ENCODE measurements at regions not wholly inside any gene's neighbourhood (a gene's known extent, or its start where the extent isn't known, plus 50 kb on each side); places are given as distances from the start of the nearest gene placed in this dataset.

DNA sequence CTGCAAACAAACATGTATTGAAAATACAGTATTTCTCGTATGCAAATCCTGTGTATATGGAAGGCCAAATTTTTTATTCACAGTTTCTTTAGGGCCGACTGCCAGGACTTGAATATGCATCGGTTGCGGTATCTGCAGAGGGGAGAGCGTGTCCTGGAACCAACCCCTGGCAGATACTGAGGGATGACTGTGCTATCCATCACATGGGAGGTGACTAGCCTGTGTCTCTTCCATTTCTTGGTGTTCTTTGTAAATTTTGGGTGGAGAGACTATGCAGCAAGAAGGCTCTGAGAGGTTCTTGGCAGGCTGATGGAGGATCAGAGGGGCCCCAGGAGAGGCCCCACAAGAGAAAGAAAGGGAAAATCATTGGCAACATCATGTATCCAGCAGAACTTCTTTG lies 384.3 kb downstream of the YTHDC2 start:
- no peak for TF ChIP-seq POLR2AphosphoS5 (IDR thresholded peaks at IDR 0.05)
- TF ChIP-seq, protein P1, sequence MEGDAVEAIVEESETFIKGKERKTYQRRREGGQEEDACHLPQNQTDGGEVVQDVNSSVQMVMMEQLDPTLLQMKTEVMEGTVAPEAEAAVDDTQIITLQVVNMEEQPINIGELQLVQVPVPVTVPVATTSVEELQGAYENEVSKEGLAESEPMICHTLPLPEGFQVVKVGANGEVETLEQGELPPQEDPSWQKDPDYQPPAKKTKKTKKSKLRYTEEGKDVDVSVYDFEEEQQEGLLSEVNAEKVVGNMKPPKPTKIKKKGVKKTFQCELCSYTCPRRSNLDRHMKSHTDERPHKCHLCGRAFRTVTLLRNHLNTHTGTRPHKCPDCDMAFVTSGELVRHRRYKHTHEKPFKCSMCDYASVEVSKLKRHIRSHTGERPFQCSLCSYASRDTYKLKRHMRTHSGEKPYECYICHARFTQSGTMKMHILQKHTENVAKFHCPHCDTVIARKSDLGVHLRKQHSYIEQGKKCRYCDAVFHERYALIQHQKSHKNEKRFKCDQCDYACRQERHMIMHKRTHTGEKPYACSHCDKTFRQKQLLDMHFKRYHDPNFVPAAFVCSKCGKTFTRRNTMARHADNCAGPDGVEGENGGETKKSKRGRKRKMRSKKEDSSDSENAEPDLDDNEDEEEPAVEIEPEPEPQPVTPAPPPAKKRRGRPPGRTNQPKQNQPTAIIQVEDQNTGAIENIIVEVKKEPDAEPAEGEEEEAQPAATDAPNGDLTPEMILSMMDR (IDR thresholded peaks at IDR 0.05) = no peak
- no peak for TF ChIP-seq POLR2A (IDR thresholded peaks at IDR 0.05)

Data from breast epithelium (tissue), 3 donors.